ENCODE measurements at regions not wholly inside any gene's neighbourhood (a gene's known extent, or its start where the extent isn't known, plus 50 kb on each side); places are given as distances from the start of the nearest gene placed in this dataset.

- no peak for DNase-seq
Measured at GRCh38 chr16:5580296-5580695, 482.7 kb upstream of the EEF2KMT start.

- DNase-seq: no peak
Measured at GRCh38 chr16:5578980-5579379, 481.4 kb upstream of the EEF2KMT start.

GRCh38 chr16:5577463-5577862, 479.9 kb upstream of the EEF2KMT start:
- DNase-seq: no peak

GRCh38 chr16:5575646-5576245, 478.2 kb upstream of the EEF2KMT start:
- no peak for DNase-seq

- DNase-seq: no peak
Measured at GRCh38 chr16:5575121-5575520, 477.5 kb upstream of the EEF2KMT start.

- no peak for DNase-seq
Measured at GRCh38 chr16:5572056-5572455, 474.5 kb upstream of the EEF2KMT start.

GRCh38 chr16:5571446-5571845, 473.9 kb upstream of the EEF2KMT start:
- DNase-seq: no peak

GRCh38 chr16:5561800-5562199, 464.2 kb upstream of the EEF2KMT start:
- no peak for DNase-seq

GRCh38 chr16:5560084-5560483, 462.5 kb upstream of the EEF2KMT start:
- no peak for DNase-seq

GRCh38 chr16:5557966-5558365, 460.4 kb upstream of the EEF2KMT start:
- DNase-seq: no peak

- DNase-seq: no peak
Measured at GRCh38 chr16:5557448-5557847, 459.9 kb upstream of the EEF2KMT start.

GRCh38 chr16:5556158-5556810, 458.7 kb upstream of the EEF2KMT start:
- DNase-seq: no peak

GRCh38 chr16:5551909-5552308, 454.3 kb upstream of the EEF2KMT start:
- DNase-seq: no peak

GRCh38 chr16:5549802-5550201, 452.2 kb upstream of the EEF2KMT start:
- no peak for DNase-seq

GRCh38 chr16:5541356-5541755, 443.8 kb upstream of the EEF2KMT start:
- DNase-seq: no peak

- DNase-seq: no peak
Measured at GRCh38 chr16:5537347-5537746, 439.8 kb upstream of the EEF2KMT start.

GRCh38 chr16:5533321-5533888, 435.8 kb upstream of the EEF2KMT start:
- no peak for DNase-seq

- no peak for DNase-seq
Measured at GRCh38 chr16:5527817-5528216, 430.2 kb upstream of the EEF2KMT start.

GRCh38 chr16:5526826-5527225, 429.2 kb upstream of the EEF2KMT start:
- no peak for DNase-seq

- no peak for DNase-seq
Measured at GRCh38 chr16:5523829-5524228, 426.2 kb upstream of the EEF2KMT start.

GRCh38 chr16:5516115-5516514, 418.5 kb upstream of the EEF2KMT start:
- no peak for DNase-seq

GRCh38 chr16:5512014-5512413, 414.4 kb upstream of the EEF2KMT start:
- DNase-seq: no peak

- no peak for DNase-seq
Measured at GRCh38 chr16:5510819-5511370, 413.3 kb upstream of the EEF2KMT start.

GRCh38 chr16:5509794-5510193, 412.2 kb upstream of the EEF2KMT start:
- no peak for DNase-seq
